Heart right ventricle (tissue), 16 donors: ENCODE measurements at regions not wholly inside any gene's neighbourhood (a gene's known extent, or its start where the extent isn't known, plus 50 kb on each side); places are given as distances from the start of the nearest gene placed in this dataset.

ENCODE experiments used
- ATAC-seq, 8 donors: fragments of 200-7000 bp; cut with Tn5 transposase; one replicate each; pipeline ENCODE4 v1.9.1; 2020; ENCODE audit warnings: mild to moderate bottlenecking in 8 of 8, moderate library complexity in 8 of 8, moderate number of reproducible peaks in 1 of 8
- DNase-seq, 2 donors: peaks; one replicate each; pipeline ENCODE4 v3.0.0-alpha.2; 2020
- H3K27ac ChIP-seq, 10 donors: fragments of 200-600 bp; sonication (generic) in 2 of 10; one replicate each; pipeline versions ENCODE4 v1.5.0 to v1.8.0; 2020 to 2022; ENCODE audit warnings: mild to moderate bottlenecking in 3 of 10
- H3K27me3 ChIP-seq, 7 donors: fragments of 200-600 bp; one replicate each; pipeline ENCODE4 v1.8.0; 2021 to 2022; ENCODE audit warnings: mild to moderate bottlenecking in 2 of 7
- H3K36me3 ChIP-seq, 9 donors: fragments of 200-600 bp; sonication (generic) in 1 of 9; one replicate each; pipeline versions ENCODE4 v1.5.0 to v1.8.0; 2020 to 2022; ENCODE audit warnings: mild to moderate bottlenecking in 2 of 9
- H3K4me1 ChIP-seq, 9 donors: fragments of 200-600 bp; sonication (generic) in 1 of 9; one replicate each; pipeline versions ENCODE4 v1.5.0 to v1.8.0; 2020 to 2022; ENCODE audit warnings: mild to moderate bottlenecking in 4 of 9
- H3K4me3 ChIP-seq, 10 donors: fragments of 200-600 bp; sonication (generic) in 2 of 10; one replicate each; pipeline versions ENCODE4 v1.5.0 to v1.8.0; 2020 to 2022; ENCODE audit warnings: mild to moderate bottlenecking in 7 of 10, moderate library complexity in 2 of 10
- H3K9me3 ChIP-seq, 11 donors: fragments of 200-600 bp in 10 of 11; sonication (generic) in 2 of 11; one replicate each; pipeline versions ENCODE4 v1.5.0 to v1.8.0; 2013 to 2022; ENCODE audit warnings: mild to moderate bottlenecking in 2 of 11, control low read depth in 1 of 11, moderate library complexity in 1 of 11
- WGBS, 2 donors: extraction: QIAGEN DNeasy Blood & Tissue Kit; methylation state at CpG; one replicate each; pipeline ENCODE4 v1.1.7; 2013; ENCODE audit warnings: inconsistent platforms in 1 of 2; 5-methylcytosine and 5-hydroxymethylcytosine counted together
- intact Hi-C, 10 donors: fragments of 100-400 bp; cut with DNase I; formaldehyde crosslinking; loops; one replicate each; pipeline versions ENCODE4 v1.11.1 to v1.14.2; 2022
- TF ChIP-seq, protein P1 (sequence below), 9 donors: fragments of 200-600 bp; sonication (generic) in 2 of 9; IDR thresholded peaks; one replicate each; pipeline versions ENCODE4 v1.5.0 to v1.8.0; 2021 to 2022; ENCODE audit warnings: antibody characterized with exemption in 9 of 9, mild to moderate bottlenecking in 5 of 9, moderate library complexity in 1 of 9
- donor health status: Arrhythmogenic right ventricular cardiomyopathy.
- donor health status: ischemic (EF 13 %, LVEDD 7.1; RV severe dilation, severe dysfunction).
- donor health status: healthy with polysubstance abuse.
- donor health status: DM: no; HTN: yes; CAD: no.
- donor health status: DM: no; HTN: no; CAD: no.
- donor health status: ischemic (EF 25% LVEDD 6.9; RV normal size, moderate dysfunction).
- donor health status: ischemic (EF 25% LVEDD 5.7; RV mildly dilated, moderate dysfunction).
- donor health status: healthy.
- donor health status: DM: yes; HTN: yes; CAD: no.
- donor health status: Ischemic cardiomyopathy.
- donor health status: ischemic (EF 35%, LVEDD 5.7; RV mildly dilated, moderate dysfunction).
- donor health status: nonischemic (EF 11% LVEDD 7.7; RV severe dilation, severe dysfunction).
- donor health status: DM: yes; HTN: yes; CAD: no.
- donor health status: PGD.
- donor health status: ischemic (EF 29% LVEDD 5.4; RV normal size, mild dysfunction).
- donor health status: nonischemic (EF 23%, LVEDD 6.1; RV moderate dilation, normal function).

DNA sequence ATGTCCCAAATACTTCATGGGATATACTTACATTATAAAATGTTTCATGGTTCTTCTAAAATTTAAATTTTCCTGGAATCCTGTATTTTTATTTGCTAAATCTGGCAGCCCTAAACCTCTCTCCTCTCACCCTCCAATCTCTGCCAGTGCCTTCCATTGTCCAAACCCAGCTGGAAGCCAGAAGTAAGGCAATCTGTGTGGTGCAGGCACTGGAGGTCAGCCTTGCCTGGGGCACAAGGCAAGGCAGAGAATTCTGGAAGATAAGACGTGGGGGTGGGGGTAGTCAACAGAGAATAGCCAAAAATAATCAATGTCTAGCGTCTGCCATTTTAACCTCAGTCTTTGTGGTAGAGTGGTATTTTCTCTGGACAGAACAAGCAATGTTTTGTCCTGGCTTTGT lies 381.7 kb downstream of the GPAM start:
- Histone ChIP-seq H3K4me1 (no peaks in the 10 kb centered on the region), H3K9me3 (peaks cover 0 to 7% (median 0%) of the 10 kb centered on the region in 11 donors), H3K4me3 (no peak overlapping the region), H3K27me3 (no peaks in the 10 kb centered on the region), H3K36me3 (no peaks in the 10 kb centered on the region), H3K27ac (no peak overlapping the region)
- no peak for DNase-seq
- WGBS, 2 donors: 44 to 56% methylated on average over 2 of the region's 2 CpGs
- ATAC-seq: no peak
- intact Hi-C loops: no loop called here
- TF ChIP-seq, protein P1, sequence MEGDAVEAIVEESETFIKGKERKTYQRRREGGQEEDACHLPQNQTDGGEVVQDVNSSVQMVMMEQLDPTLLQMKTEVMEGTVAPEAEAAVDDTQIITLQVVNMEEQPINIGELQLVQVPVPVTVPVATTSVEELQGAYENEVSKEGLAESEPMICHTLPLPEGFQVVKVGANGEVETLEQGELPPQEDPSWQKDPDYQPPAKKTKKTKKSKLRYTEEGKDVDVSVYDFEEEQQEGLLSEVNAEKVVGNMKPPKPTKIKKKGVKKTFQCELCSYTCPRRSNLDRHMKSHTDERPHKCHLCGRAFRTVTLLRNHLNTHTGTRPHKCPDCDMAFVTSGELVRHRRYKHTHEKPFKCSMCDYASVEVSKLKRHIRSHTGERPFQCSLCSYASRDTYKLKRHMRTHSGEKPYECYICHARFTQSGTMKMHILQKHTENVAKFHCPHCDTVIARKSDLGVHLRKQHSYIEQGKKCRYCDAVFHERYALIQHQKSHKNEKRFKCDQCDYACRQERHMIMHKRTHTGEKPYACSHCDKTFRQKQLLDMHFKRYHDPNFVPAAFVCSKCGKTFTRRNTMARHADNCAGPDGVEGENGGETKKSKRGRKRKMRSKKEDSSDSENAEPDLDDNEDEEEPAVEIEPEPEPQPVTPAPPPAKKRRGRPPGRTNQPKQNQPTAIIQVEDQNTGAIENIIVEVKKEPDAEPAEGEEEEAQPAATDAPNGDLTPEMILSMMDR (IDR thresholded peaks at IDR 0.05): no peak

DNA sequence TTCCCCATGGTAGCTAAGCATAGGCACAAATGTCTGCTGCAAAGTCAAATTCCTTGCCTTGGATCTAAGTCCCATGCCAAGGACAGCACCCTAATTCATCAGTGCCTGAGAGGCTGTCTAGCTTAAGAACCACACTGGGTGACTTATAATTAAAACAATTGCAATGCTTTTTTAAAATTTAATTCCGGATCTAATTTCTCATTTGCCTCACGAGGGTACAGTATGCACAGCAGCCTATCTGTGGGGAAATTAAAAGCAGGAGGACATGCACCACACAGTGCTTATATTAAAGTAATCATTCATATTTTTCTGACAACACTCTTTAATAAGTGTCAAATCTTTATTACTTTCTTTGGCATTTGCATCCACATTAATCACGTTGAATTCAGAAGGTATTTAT lies 378.8 kb downstream of the GPAM start:
- no peak for ATAC-seq
- TF ChIP-seq, protein P1 (IDR thresholded peaks at IDR 0.05): no peak
- Histone ChIP-seq H3K36me3 (no peaks in the 10 kb centered on the region), H3K27ac (no peak overlapping the region), H3K4me3 (no peak overlapping the region), H3K9me3 (no peaks in the 10 kb centered on the region), H3K4me1 (no peaks in the 10 kb centered on the region), H3K27me3 (no peaks in the 10 kb centered on the region)
- DNase-seq: no peak
- WGBS, 2 donors: 63 to 70% methylated on average over 3 of the region's 3 CpGs
- intact Hi-C loops: no loop called here

DNA sequence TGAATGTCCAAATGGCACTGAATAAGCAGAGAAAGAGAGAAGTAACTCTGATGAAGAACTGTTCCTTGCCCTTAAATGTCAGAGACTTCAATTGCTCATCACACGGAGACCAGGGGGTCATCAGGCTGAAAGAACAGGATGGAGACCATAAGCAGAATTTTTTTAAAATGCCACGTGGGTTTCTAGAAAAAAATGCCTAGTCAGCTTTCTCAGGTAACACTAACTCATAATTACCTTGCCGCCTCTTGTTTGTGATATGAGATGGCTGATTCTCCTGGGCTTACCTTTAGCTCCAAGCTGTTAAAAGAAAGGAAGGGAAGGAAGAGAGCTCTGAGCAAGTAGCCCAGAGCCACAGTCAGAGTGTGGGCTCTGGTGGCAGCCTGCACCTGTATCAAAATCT lies 372.0 kb downstream of the GPAM start:
- intact Hi-C loops: no loop called here
- 63 to 74% methylated on average over 3 of the region's 3 CpGs for WGBS, 2 donors
- H3K4me3 ChIP-seq: no peak overlapping the region
- ATAC-seq (no peak), DNase-seq (no peak)
- TF ChIP-seq, protein P1 (IDR thresholded peaks at IDR 0.05): no peak
- H3K9me3 ChIP-seq: no peaks in the 10 kb centered on the region
- no peaks in the 10 kb centered on the region for H3K4me1 ChIP-seq
- H3K27me3 ChIP-seq: peaks cover 0 to 5% (median 0%) of the 10 kb centered on the region in 7 donors
- no peak overlapping the region for H3K27ac ChIP-seq
- H3K36me3 ChIP-seq: no peaks in the 10 kb centered on the region

DNA sequence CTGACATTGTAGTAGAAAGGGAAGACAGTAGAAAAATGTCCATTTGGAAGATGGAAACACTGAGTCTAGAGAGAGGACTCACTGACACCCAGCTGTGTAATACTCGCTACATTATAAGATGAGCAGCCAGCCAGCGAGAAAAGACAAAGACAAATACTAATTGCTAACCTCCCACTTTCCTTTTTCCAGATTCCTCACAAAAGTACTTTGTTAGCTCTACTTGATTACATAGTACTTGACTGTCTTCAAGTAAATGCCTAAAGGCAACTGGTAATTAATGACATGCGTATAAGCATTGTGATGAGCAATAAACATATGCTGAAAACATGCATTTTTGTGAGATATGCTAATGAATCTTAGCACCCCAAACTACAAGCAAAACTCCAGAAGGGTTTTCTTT lies 363.1 kb downstream of the GPAM start:
- TF ChIP-seq, protein P1 (IDR thresholded peaks at IDR 0.05): no peak
- Histone ChIP-seq H3K9me3 (no peaks in the 10 kb centered on the region), H3K27me3 (no peaks in the 10 kb centered on the region), H3K4me3 (no peak overlapping the region), H3K36me3 (no peaks in the 10 kb centered on the region), H3K4me1 (no peaks in the 10 kb centered on the region), H3K27ac (no peak overlapping the region)
- no peak for DNase-seq
- ATAC-seq: no peak
- WGBS, 2 donors: 86 to 88% methylated on average over 3 of the region's 3 CpGs
- intact Hi-C loops: no loop called here

DNA sequence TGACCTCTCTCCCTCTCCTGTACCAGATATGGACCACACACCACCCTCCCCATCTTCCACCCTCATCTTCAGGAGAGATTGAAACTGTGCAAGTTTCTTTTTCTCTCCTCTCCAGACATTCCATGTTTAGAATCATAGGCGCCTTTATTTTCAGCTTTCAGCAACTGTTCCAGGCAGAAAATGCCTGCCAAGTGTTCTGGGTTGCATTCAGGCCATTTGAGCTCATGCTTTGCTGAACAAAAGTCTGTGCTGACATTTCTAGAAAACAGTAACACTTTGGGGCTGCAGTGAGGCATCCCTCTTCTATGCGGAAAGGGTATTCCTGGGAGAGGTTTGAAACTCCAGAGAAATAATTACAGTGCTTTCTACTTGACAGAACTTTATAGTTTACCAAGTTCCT lies 361.7 kb downstream of the GPAM start:
- H3K4me1 ChIP-seq: no peaks in the 10 kb centered on the region
- 83 to 86% methylated on average over 2 of the region's 2 CpGs for WGBS, 2 donors
- no peak overlapping the region for H3K4me3 ChIP-seq
- H3K36me3 ChIP-seq: no peaks in the 10 kb centered on the region
- no peaks in the 10 kb centered on the region for H3K9me3 ChIP-seq
- no peaks in the 10 kb centered on the region for H3K27me3 ChIP-seq
- no peak overlapping the region for H3K27ac ChIP-seq
- intact Hi-C loops: no loop called here
- no peak for ATAC-seq
- TF ChIP-seq, protein P1 (IDR thresholded peaks at IDR 0.05): no peak
- DNase-seq: no peak
